ENCODE measurements at regions not wholly inside any gene's neighbourhood (a gene's known extent, or its start where the extent isn't known, plus 50 kb on each side); places are given as distances from the start of the nearest gene placed in this dataset.

Small RNA genes lying in the stretch of these regions (small RNA-seq; reads per million reads assigned to genes)
- 0 reads per million in 3 experiments for gene RN7SL7P (ENCODE audit: insufficient read length in 3 of 3, low read depth in 3 of 3, low replicate concordance in 1 of 3)

All from keratinocyte (primary cell).